DND-41 (cell line): ENCODE measurements at regions not wholly inside any gene's neighbourhood (a gene's known extent, or its start where the extent isn't known, plus 50 kb on each side); places are given as distances from the start of the nearest gene placed in this dataset.

Source experiments
- CTCF ChIP-seq: IDR thresholded peaks from 2 replicates; pipeline ENCODE4 v1.5.1; 2012; ENCODE audit warnings: borderline replicate concordance, low read length, moderate library complexity, mild to moderate bottlenecking; ENCODE audit not compliant: poor library complexity, severe bottlenecking; ENCODE audit errors: extremely low read depth
- EZH2 ChIP-seq: IDR thresholded peaks from 3 replicates; pipeline ENCODE4 v1.6.1; 2012; ENCODE audit warnings: borderline replicate concordance, low read depth, mild to moderate bottlenecking, moderate library complexity, low read length, inconsistent platforms; ENCODE audit not compliant: severe bottlenecking

DNA sequence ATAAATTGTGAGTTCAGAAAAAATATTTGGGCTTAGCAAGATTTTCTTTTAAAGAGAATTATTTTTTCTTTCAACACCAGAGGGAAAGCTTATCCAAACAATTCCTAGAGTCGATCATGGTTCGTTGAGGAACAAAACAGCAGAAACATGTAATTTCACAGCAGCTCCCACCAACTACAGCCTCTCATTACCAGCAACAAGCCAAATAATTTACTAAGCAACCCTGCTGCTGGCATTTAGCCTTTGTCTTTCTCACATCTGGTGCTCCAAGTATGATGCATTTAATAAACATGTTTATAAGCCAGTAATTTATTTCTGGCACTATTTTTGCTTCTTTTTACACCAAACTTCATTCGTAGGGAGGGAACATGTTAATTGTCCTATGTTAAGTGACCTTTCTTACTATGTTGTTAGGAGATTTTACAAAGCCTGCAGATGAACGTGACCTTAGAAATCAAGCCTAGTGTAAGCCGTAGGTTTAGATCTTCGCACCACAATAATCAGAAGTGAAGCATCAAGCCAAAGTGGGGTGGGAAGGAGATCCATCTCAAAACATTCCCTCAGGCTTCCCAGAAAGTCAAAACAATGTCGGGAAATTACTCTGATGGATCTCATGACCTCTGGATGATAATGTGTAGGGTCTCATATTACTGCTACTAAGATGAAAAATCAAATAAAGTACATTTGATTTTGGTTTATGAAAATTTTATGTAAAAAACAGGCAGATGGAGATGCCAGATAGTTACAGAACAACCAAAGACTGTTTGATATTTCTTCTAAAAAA, 128.4 kb downstream of the RPAP3 start:
- TF ChIP-seq EZH2 = no peak
- no peak for TF ChIP-seq CTCF
